Motor neuron (in vitro differentiated cells): ENCODE measurements at regions not wholly inside any gene's neighbourhood (a gene's known extent, or its start where the extent isn't known, plus 50 kb on each side); places are given as distances from the start of the nearest gene placed in this dataset.
A peak's percentile ranks its signal among the peaks of the same experiment; 100 is the strongest.
"Not testable (repeated sequence)": the region's sequence is repeated elsewhere in the genome, so short reads cannot be mapped to it uniquely, and the experiment has no call there.

Experiments
- ATAC-seq, 8 experiments: fragments of 200-7000 bp; cut with Tn5 transposase; replicated peaks in 6 of 8; 2 replicates each; pipeline ENCODE4 v1.8.0; 2021; ENCODE audit warnings: mild to moderate bottlenecking in 8 of 8, moderate library complexity in 8 of 8
- H3K27ac ChIP-seq, 2 donors: fragments of 250-450 bp; sonication (Bioruptor Pico); 2 replicates each; pipeline ENCODE4 v1.9.0; 2021; ENCODE audit warnings: antibody characterized with exemption in 2 of 2, mild to moderate bottlenecking in 2 of 2, moderate library complexity in 1 of 2
- H3K4me1 ChIP-seq, 2 donors: fragments of 250-450 bp; sonication (Bioruptor Pico); replicated peaks in 1 of 2; 2 replicates each; pipeline ENCODE4 v1.6.1; 2021; ENCODE audit warnings: antibody characterized with exemption in 2 of 2, mild to moderate bottlenecking in 2 of 2, moderate library complexity in 1 of 2
- H3K4me3 ChIP-seq, 5 donors: fragments of 250-450 bp; sonication (Bioruptor Pico); 2 replicates each; pipeline ENCODE4 v1.9.0; 2021; ENCODE audit warnings: antibody characterized with exemption in 5 of 5, mild to moderate bottlenecking in 5 of 5, moderate library complexity in 4 of 5
- WGBS, 10 experiments: fragments of 450-650 bp; shearing (Covaris generic); methylation state at CpG; one replicate each; pipeline ENCODE4 v1.0.0; 2022; 5-methylcytosine and 5-hydroxymethylcytosine counted together
- in situ Hi-C, 9 experiments: fragments of 400-800 bp; cut with MboI; loops; one replicate each; pipeline ENCODE4 v1.15.0; 2021; ENCODE audit warnings: low sequenced_read_pairs in 9 of 9, low pct_unique_long_range_greater_than_20kb in 2 of 9; ENCODE audit not compliant: unreplicated experiment in 9 of 9

DNA sequence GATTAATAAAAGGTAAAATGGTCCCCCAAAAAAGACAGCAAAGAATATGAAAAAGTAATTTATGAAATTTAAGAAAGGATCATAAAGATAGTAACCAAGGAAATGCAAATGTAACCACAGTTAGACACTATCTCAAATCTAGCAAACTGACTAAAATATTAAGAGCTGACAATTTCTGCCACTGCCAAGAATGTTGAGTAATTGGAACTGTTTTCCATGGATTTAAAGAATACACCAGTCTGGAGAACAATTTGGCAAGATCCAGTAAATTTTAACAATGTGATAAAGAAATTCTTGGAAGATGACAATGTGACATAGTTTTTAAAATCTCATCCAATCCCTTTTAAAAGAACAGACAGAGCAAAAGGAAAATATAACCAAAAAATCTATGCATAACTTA lies 798.0 kb upstream of the MGAT4C start:
- Histone ChIP-seq H3K4me1 (no peaks in the 10 kb centered on the region), H3K27ac (no peak overlapping the region), H3K4me3 (no peak overlapping the region)
- no peak for ATAC-seq
- in situ Hi-C loops: no loop called here

DNA sequence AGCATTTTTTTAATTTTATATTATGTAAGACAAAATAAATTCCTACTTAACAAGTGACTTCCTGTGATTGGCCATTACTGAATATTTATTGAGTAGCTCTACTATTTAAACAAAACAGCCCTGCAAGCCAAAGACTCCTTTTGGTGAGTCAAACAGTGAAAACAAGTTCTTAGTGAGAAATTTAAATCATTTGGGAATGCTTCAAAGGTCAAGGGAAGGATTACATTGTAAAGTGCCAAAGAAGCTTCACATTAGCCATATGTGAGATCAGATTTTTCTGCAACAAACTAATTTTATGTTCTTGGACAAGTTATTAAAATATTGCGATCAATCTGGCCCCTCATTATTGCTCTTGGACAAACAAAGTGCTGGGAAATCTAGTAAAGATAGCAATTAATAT lies 795.4 kb upstream of the MGAT4C start:
- Histone ChIP-seq H3K4me1 (no peaks in the 10 kb centered on the region), H3K4me3 (no peak overlapping the region), H3K27ac (no peak overlapping the region)
- in situ Hi-C loops: no loop called here
- 0 to 100% (median 71%) methylated on average over 1 of the region's 1 CpG; no CpG with 5 or more reads in 2 of the 10 experiments for WGBS, 10 experiments
- ATAC-seq: no peak

DNA sequence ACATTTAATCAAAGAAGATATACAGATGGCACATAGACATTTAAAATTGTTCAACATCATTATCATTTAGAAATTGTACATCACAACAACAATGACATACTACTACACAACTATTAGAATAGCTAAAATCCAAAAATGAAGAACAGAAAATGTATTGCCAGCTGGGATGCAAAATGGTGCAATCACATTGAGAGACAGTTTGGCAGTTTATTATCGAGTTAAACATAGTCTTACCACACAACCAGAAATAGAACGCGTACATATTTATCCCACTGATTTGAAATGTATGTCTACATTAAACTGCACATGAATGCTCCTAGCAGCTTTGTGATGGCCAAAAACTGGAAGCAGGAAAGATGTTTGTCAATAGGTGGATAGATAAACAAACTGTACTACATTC lies 791.5 kb upstream of the MGAT4C start:
- in situ Hi-C loops: no loop called here
- Histone ChIP-seq H3K4me3 (no peak overlapping the region), H3K27ac (no peak overlapping the region), H3K4me1 (no peaks in the 10 kb centered on the region)
- WGBS, 10 experiments: 17 to 100% (median 91%) methylated on average over 1 to 3 of the region's 3 CpGs
- ATAC-seq: no peak

DNA sequence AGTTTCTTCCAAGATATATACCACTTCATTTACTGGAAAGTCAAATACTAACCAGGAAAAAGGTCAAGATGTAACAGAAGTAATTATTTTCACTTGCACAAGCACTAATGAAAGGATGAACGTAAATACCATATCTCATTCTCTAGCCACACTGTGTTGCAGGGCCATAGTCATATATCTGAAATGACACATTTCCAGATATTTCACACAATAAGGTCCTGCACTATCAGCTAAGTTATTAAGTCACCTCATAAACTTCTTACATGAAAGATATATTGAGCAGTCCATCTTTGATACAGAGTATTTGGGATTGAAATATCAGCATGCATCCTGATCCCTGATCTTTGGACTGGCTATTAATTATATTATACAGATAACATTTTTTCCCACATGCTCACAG lies 783.3 kb upstream of the MGAT4C start:
- Histone ChIP-seq H3K4me3 (no peak overlapping the region), H3K4me1 (peaks cover 0 to 16% of the 10 kb centered on the region in 2 donors), H3K27ac (no peak overlapping the region)
- ATAC-seq: peak in 5 of 8 experiments; percentile 86 to 98 (median 97)
- 0 to 86% (median 42%) methylated on average over 1 of the region's 1 CpG; no CpG with 5 or more reads in 3 of the 10 experiments for WGBS, 10 experiments
- in situ Hi-C loops: no loop called here

DNA sequence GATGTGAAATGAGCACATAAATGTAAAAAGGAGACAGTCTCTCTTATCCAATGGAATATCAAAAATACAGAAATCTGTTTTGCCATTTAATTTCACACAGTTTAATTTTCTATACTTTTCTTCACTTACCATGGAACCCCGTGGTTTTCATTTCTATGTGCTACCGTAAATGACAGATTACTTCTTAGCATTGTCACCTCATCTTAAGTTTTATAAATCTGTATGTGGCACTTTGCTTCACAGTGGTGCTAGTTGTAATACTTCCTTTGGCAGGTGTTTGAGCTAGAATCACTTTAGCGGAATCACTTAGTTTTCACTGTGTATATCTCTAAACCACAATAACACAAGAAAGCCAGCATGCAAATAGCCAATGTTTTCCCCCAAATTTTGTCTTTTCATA lies 781.9 kb upstream of the MGAT4C start:
- no peak for ATAC-seq

DNA sequence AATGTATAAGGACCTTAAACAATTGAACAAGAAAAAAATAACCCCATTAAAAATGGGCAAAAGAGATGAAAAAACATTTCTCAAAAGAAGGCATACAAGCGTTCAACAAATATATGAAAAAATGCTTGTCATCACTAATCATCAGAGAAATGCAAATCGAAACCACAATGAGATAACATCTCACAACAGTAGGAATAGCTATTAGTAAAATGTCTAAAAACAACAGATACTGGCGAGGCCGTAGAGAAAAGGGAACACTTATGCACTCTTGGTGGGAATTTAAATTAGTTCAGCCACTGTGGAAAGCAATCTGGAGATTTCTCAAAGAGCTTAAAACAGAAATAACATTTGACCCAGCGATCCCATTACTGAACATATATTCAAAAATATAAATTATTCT lies 769.8 kb upstream of the MGAT4C start:
- in situ Hi-C loops: no loop called here
- Histone ChIP-seq H3K27ac (no peak overlapping the region), H3K4me3 (no peak overlapping the region), H3K4me1 (no peaks in the 10 kb centered on the region)
- no peak for ATAC-seq
- WGBS, 10 experiments: 16 to 93% (median 72%) methylated on average over 3 to 5 of the region's 5 CpGs; no CpG with 5 or more reads in 1 of the 10 experiments

More for the DNA sequence above, 781.9 kb upstream of the MGAT4C start:
- no peak overlapping the region for H3K27ac ChIP-seq
- 45 to 90% (median 69%) methylated on average over 1 to 3 of the region's 3 CpGs for whole genome bisulfite sequencing, 10 experiments
- no peak overlapping the region for H3K4me3 ChIP-seq
- in situ Hi-C loops: no loop called here
- H3K4me1 ChIP-seq: peaks cover 0 to 16% of the 10 kb centered on the region in 2 donors

DNA sequence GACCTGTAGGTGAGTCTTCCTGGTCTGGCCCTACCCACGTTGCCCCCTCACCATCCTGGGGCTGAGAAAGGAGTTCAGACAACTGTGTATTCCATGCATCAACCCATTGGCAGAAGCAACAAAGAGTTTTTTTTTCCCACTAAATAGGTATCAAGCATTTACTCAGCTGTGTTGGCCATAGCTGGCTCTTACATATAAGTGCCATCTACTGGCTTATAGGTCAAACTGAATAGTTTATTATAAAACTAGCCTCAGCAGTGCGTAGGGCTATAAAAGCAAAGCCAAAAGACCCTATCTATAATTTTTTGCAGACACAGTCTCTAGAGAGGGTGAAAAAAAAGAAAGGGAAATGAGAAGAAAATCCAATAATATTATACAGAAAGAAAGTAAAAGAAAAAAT lies 765.2 kb upstream of the MGAT4C start:
- ATAC-seq: no peak
- H3K4me3 ChIP-seq: no peak overlapping the region
- in situ Hi-C loops: no loop called here
- 0 to 100% (median 70%) methylated on average over 1 to 2 of the region's 2 CpGs for WGBS, 10 experiments
- no peak overlapping the region for H3K27ac ChIP-seq
- H3K4me1 ChIP-seq: no peaks in the 10 kb centered on the region

DNA sequence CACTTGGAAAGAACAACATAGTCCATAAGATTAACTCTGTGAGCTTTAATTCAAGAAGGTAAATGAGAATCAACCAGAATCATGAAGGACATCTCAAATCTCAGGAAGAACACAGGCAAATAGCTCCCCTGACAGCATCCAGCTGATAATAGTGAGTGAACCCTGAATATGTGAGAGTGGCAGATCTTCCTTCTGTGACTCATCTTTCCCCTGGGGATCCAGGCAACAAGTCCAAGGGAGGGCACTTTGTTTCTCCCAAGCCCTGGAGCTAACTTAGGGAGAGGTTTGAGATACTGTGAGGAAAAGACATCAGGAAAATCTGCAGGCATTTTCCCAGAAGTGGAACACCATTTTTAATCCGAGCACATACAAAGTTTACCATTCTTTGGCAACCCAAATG lies 763.9 kb upstream of the MGAT4C start:
- Histone ChIP-seq H3K4me1 (no peaks in the 10 kb centered on the region), H3K27ac (no peak overlapping the region), H3K4me3 (no peak overlapping the region)
- WGBS, 10 experiments: 83 to 100% methylated on average over 1 of the region's 1 CpG; no CpG with 5 or more reads in 8 of the 10 experiments
- ATAC-seq: no peak
- in situ Hi-C loops: no loop called here

DNA sequence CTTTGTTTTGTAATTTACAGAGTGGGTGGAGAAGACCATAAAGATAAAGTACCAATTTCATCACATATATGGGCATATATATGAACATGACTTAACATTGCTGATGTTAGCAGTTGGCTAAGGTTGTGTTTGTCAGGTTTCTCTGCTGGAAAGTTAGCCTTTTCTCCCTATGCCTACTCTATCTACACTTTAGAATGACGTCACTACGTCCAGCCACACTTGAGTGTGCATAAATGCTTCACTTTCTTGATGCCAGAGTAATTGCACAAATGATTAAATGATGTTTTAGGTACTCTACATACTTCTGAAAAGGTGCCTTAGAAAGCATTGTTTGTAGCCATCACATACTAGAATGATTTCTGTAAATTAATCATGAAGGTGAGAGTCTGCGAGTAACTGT lies 759.2 kb upstream of the MGAT4C start:
- in situ Hi-C loops: no loop called here
- Histone ChIP-seq H3K4me3 (no peak overlapping the region), H3K27ac (no peak overlapping the region), H3K4me1 (no peaks in the 10 kb centered on the region)
- 4 to 100% (median 80%) methylated on average over 1 to 3 of the region's 3 CpGs; no CpG with 5 or more reads in 2 of the 10 experiments for WGBS, 10 experiments
- no peak for ATAC-seq

DNA sequence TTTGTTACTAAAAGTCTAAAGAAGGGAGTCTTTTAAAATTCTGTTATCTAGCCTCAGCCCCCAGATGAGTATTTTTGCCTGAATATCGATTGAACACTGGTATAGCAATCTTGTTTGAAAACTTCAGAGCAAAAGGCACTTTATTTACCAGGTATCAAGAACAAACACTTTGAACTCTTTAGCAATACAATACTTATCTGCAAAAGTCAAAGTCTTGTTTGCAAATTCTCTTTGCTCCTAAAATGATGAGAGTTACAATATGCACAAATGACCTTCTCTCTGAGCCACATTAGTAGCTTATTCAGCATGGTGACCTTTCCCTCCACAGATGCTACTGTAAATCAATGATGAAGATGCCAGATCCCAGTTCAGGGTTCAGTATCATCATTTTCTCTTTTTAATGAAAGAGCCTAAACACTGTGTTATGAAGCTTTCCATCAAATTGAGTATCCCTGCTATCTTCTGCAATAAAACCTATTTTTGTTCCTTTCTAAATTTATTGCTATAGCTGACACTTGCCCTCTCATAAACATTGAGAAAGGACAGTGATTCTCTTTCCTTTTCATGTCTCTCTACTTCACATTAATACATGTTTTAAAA lies 752.7 kb upstream of the MGAT4C start:
- 0 to 100% (median 50%) methylated on average over 1 of the region's 1 CpG; no CpG with 5 or more reads in 2 of the 10 experiments for WGBS, 10 experiments
- peaks cover 0 to 28% of the 10 kb centered on the region in 2 donors for H3K4me1 ChIP-seq
- no peak overlapping the region for H3K4me3 ChIP-seq
- peak in 5 of 8 experiments; percentile 24 to 95 (median 85) for ATAC-seq
- in situ Hi-C loops: no loop called here
- H3K27ac ChIP-seq: no peak overlapping the region

DNA sequence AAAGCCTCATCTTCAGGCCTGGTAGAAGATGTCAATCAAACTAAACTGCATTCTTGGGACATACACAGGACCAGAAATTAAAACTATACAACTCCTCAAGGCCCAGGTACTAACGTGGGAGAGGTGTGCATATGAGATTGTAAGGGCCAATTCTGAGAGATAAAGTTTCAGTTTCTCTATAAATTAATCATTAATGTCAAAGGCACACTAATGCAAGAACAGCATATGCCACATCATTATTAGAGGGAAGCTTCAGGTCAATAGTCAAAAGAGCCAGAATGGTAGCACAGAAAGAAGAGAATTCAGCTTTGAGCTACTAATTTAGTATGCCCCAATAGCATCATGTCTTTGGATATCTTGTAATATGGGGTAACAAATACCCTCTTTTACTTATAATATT lies 744.9 kb upstream of the MGAT4C start:
- in situ Hi-C loops: no loop called here
- 0 to 29% (median 0%) methylated on average over 1 of the region's 1 CpG; no CpG with 5 or more reads in 7 of the 10 experiments for WGBS, 10 experiments
- Histone ChIP-seq H3K27ac (no peak overlapping the region), H3K4me3 (no peak overlapping the region), H3K4me1 (no peaks in the 10 kb centered on the region)
- no peak for ATAC-seq

DNA sequence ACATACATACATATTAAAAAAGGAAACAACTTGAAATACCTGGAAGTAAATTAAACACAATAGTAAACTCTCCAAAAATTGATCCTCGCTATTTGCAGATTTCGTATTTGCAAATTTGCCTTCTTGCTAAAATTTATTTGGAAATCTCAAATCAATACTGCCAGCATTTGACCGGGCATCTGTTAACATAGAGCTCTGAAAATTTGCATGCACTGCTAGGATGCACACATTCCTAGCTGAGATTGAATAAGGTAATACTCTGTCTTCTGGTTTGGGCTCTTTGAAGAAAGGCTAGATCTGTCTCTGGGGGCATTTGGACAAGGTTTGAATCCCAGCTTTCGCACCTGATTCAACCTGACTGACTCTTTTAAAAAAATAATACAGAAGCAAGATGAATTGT lies 729.1 kb upstream of the MGAT4C start:
- 41 to 100% (median 92%) methylated on average over 1 to 4 of the region's 4 CpGs; no CpG with 5 or more reads in 3 of the 10 experiments for WGBS, 10 experiments

DNA sequence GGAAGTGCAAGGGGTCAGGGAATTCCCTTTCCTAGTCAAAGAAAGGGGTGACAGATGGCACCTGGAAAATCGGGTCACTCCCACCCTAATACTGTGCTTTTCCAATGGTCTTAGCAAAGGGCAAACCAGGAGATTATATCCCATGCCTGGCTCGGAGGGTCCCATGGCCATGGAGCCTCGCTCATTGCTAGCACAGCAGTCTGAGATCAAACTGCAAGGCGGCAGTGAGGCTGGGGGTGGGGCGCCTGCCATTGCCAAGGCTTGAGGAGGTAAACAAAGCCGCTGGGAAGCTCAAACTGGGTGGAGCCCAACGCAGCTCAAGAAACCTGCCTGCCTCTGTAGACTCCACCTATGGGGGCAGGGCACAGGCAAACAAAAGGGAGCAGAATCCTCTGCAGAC lies 714.4 kb upstream of the MGAT4C start:
- H3K27ac ChIP-seq, H3K4me1 ChIP-seq, ATAC-seq, in situ Hi-C loops, H3K4me3 ChIP-seq: not testable (repeated sequence)
- 5 to 100% (median 68%) methylated on average over 1 to 4 of the region's 7 CpGs; no CpG with 5 or more reads in 2 of the 10 experiments for WGBS, 10 experiments

More for the DNA sequence above, 729.1 kb upstream of the MGAT4C start:
- in situ Hi-C loops: no loop called here
- Histone ChIP-seq H3K4me3 (no peak overlapping the region), H3K4me1 (no peaks in the 10 kb centered on the region), H3K27ac (no peak overlapping the region)
- ATAC-seq: no peak

DNA sequence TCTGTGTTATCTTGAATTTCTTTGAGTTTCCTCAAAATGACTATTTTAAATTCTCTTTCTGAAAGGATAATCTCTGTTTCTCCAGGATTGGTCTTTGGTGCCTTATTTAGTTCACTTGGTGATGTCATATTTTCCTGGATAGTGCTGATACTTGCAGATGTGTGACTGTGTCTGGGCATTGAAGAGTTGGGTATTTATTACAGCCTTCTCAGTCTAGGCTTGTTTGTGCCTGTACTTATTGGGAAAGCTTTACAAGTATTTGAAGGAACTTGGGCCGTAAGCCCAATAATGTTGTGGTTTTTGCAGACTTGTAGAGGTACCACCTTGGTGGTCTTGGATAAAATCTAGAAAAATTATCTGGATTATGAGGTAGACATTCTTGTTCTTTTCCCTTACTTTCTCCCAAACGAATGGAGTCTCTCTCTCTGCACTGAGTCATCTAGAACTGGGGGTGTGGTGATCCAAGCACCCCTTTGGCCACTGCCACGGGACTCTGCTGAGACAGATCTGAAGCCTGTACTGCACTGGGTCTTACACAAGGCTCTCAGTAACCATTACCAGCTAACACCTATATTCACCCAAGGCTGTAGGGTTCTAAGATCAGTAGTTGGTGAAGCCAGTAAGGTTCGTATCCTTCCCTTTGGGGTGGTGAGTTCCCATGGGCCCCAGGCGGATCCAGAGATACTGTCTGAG lies 703.7 kb upstream of the MGAT4C start:
- in situ Hi-C loops: no loop called here
- Histone ChIP-seq H3K4me1 (no peaks in the 10 kb centered on the region), H3K27ac (no peak overlapping the region), H3K4me3 (no peak overlapping the region)
- ATAC-seq: no peak
- WGBS, 10 experiments: 20 to 100% (median 85%) methylated on average over 1 to 5 of the region's 5 CpGs; no CpG with 5 or more reads in 6 of the 10 experiments
